Right ventricle myocardium inferior (tissue), 1 donor: ENCODE measurements at regions not wholly inside any gene's neighbourhood (a gene's known extent, or its start where the extent isn't known, plus 50 kb on each side); places are given as distances from the start of the nearest gene placed in this dataset.
"Not testable (repeated sequence)": the region's sequence is repeated elsewhere in the genome, so short reads cannot be mapped to it uniquely, and the experiment has no call there.

Source experiments
- ATAC-seq: fragments of 200-7000 bp; cut with Tn5 transposase; one replicate; pipeline ENCODE4 v1.9.1; 2020; ENCODE audit warnings: mild to moderate bottlenecking, moderate library complexity
- DNase-seq: peaks from one replicate; pipeline ENCODE4 v3.0.0; 2021; ENCODE audit errors: missing footprints
- intact Hi-C: fragments of 100-400 bp; cut with DNase I; formaldehyde crosslinking; loops from one replicate; pipeline ENCODE4 v1.11.0; 2022
- donor health status: DM: no; HTN: yes; CAD: no; lungs with severe emphysema.

DNA sequence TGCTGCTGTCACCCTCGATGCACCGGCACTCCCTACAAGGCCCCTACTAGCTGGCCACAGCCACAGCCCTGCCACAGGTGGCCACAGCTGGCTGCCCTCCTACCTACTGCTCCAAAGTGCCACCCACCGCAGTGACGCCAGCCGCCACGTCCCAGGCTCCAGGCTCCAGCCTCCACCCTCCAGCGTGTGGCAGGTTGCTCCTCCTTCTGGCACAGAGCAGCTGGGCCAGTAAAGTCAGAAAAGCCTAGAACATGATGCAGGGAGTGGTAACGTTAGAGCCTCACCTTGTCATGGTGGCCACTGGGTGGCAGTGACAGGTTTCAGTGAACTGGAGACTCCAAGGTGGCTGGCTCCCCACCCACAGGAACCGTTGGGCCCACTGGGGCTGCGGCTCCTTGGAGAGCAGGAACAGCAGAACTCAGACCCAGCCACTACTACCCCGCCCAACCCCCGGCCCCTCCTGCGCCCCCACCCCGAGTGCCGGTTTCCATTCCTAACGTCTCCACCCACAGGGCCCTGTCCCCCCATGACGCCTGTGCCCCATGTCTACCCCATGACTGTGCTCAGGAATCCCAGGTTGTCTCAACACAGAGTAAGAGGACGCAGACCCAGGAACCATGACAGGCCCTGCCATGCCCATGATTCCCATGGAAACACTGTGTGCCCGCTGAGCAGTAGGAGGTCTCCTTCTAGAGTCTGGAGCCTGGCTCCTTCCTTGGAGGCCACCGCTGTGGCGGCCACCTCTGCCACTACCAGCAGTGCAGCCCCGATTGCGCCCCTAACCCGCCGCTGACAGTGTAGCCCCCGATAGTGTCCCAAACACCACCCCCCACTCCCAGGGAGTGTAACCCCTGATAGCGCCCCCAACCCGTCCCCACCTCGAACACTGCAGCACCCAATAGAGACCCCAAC, 52.3 kb upstream of the ZNF33B start:
- intact Hi-C loops = no loop called here
- peak; percentile 58 for DNase-seq
- ATAC-seq = no peak

DNA sequence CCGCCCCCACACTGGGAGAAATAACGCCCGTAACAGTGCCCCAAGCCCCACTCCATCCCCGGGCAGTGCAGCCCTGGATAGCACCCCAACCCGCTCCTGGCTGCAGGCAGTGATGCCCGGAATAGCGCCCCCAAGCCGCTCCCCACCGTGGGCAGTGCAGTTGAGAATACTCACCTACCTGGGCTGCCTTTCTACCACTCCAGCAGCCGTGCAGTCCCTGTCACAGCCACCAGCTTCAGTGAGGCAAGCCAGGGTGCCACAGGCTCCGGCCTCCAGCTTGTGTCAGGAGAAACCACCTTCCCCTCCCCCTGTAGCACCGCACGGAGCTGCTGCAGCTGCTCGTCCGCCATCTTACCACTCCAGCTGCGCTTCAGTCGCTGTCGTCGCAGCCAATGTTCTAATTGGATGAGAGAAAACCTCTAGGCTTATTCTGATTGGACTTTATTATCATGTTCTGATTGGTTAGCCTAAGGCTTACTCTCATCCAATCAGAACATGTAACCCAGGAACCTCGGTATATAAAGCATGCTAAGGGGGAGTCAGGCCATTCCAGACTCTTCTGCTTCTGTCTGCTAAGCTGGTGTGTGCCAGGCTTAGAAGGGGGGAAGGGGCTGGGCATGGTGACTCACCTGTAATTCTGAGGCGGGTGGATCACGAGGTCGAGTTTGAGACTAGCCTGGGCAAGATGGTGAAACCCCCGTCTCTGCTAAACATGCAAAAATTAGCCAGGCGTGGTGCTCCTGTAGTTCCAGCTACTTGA, 53.2 kb upstream of the ZNF33B start:
- DNase-seq = no peak
- intact Hi-C loops = no loop called here
- no peak for ATAC-seq

DNA sequence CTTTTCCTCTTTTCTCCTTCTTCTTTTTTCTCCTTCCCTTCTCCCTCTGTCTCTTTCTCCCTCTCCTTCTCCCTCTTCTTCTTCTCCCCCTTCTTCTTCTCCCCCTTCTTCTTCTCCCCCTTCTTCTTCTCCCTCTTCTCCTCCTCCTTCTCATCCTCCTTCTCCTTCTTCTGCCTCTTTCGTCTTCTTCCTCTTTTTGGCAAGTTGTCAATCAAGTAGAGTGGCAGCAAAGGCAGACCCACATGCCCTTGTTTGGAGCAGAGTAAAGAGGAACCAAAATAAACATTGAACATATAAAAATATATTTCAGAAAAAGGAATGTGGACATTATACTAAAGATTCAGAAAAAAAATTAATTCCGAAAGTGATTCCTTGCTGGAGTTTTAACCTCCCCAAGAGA, 59.6 kb upstream of the ZNF33B start:
- intact Hi-C loops = no loop called here
- ATAC-seq (no peak), DNase-seq (no peak)

DNA sequence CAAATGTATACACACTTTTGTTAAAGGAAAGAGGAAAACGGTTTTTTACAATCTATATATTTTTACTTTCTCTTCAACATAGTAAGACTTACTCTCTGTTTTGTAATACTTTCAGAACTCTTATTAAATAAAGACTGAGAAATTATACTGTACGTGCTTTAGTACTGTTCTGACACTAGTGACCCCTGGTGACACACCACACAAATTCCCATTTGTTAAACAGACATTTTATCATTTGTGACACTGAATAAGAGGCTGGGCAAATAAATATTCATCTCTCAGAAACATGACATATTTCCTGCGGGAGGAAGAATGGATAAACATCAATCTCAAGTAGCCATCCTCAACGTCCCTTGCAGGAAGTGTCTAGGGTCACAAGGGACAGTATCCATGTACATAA, 68.9 kb upstream of the ZNF33B start:
- no peak for ATAC-seq
- no peak for DNase-seq
- intact Hi-C loops = no loop called here

DNA sequence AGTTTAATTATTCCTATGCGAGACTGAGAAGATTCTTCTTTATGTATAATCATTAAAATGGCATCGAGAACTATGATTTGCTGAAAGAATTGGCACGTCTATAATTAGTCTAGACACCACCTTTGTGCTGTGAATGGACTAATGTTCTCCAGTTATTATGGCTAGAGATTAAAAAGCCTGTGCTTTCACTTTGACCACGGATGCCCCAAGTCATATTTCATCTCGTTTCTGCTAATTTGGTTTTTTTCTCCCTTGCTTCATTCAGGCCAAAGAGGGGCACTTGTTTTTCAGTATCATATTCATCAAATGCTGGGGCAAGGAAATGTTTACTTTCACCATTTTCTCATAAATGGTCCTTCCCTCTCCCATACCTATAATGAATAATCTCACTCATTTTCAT, 63.3 kb upstream of the BMS1 start:
- intact Hi-C loops, ATAC-seq, DNase-seq: not testable (repeated sequence)

DNA sequence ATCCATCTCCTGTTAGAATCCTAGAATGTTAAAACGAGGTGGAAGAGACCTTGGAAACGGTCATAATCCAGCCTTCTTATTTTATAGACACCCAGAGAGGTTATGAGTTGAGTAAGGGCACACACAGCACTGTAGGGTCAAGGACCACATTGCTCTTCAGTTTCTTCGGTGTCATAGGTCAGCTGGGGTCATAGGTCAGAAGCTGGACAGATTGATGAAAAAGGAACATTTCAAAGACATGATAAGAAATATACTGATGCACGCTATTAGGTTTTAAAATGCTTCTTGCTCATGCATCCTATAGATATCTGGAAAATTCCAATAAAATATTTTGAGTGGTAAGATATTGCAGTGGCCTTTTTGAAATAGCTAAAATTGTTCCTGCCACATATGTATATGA, 60.0 kb upstream of the BMS1 start:
- ATAC-seq = no peak
- DNase-seq = no peak
- intact Hi-C loops = no loop called here

DNA sequence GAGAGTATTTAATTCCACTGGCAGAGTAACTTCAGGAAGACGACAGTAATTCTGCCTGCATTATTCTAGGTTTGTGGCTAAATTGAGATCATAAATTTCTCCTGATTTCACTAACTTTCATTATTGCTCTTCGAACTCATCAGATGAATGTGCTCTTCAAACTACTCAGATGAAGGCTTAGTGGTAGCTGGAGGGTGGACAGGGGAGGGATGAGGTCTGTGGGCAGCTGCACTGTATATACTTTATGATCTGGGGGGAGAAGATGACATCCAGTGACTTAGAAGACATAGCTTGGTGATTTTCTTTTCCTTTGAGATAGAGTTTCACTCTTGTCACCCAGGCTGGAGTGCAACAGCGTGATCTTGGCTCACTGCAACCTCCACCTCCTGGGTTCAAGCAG, 59.0 kb upstream of the BMS1 start:
- ATAC-seq, intact Hi-C loops, DNase-seq: not testable (repeated sequence)

DNA sequence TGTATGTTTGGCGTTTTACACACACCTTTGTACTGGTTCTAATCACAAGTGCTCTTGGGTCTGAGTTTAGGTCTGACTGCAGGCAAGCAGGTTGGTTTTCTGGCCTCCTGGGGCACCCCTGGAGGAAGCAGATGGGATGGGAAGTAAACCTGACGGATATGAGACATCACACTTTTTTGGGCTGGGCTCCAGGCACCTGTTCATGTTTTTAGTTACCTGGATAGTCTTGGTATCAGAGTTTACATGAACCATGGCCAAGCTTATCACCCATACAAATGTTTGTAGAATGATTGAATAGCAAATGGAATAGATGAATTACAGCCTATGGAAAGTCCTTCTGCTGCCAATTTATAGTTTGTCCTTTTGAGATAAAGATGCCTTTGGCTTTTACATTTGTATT, 57.9 kb upstream of the BMS1 start:
- DNase-seq, ATAC-seq: not testable (repeated sequence)

DNA sequence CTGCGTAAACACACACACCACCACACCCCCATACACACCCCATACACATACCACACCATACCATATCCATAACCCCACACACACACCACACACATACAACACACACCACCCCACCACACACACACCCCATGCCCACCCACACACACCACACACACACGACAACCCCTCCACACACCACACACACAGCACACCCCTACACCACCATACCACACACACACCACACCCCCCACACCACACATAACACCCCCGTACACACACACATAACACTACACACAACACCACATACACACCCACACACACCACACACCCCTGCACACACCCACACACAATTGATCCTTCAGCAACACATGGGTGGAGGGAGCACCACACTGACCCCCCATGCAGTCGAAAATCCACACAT, 50.3 kb upstream of the BMS1 start:
- ATAC-seq = no peak
- intact Hi-C loops = no loop called here
- DNase-seq = no peak

More for the DNA sequence above, 57.9 kb upstream of the BMS1 start:
- intact Hi-C loops = not testable (repeated sequence)
